GM21447 (cell line): ENCODE measurements at regions not wholly inside any gene's neighbourhood (a gene's known extent, or its start where the extent isn't known, plus 50 kb on each side); places are given as distances from the start of the nearest gene placed in this dataset.
A peak's percentile ranks its signal among the peaks of the same experiment; 100 is the strongest.
"Not testable (repeated sequence)": the region's sequence is repeated elsewhere in the genome, so short reads cannot be mapped to it uniquely, and the experiment has no call there.

Source experiments
- ATAC-seq: cut with Tn5 transposase; IDR thresholded peaks from one replicate; pipeline ENCODE4 v1.9.1; 2021; ENCODE audit not compliant: unreplicated experiment

- ATAC-seq, result no peak
Measured at GRCh38 chr17:20896153-20896649, 146.6 kb downstream of the USP22 start.

GRCh38 chr17:20898726-20899125 is 144.1 kb downstream of the USP22 start:
- not testable (repeated sequence) for ATAC-seq

- ATAC-seq, result not testable (repeated sequence)
Measured at GRCh38 chr17:20902496-20902895, 140.3 kb downstream of the USP22 start.

- not testable (repeated sequence) for ATAC-seq
Measured at GRCh38 chr17:20903549-20903948, 139.3 kb downstream of the USP22 start.

- peak; percentile 92 for ATAC-seq
Measured at GRCh38 chr17:20908313-20909267, 134.2 kb downstream of the USP22 start.

GRCh38 chr17:20914658-20915057 is 128.2 kb downstream of the USP22 start:
- no peak for ATAC-seq

GRCh38 chr17:20916383-20916782 is 126.4 kb downstream of the USP22 start:
- no peak for ATAC-seq

GRCh38 chr17:20917610-20918306 is 125.1 kb downstream of the USP22 start:
- ATAC-seq, result not testable (repeated sequence)

GRCh38 chr17:20920095-20920814 is 122.6 kb downstream of the USP22 start:
- no peak for ATAC-seq

GRCh38 chr17:20920815-20921199 is 122.0 kb downstream of the USP22 start:
- no peak for ATAC-seq

GRCh38 chr17:20922128-20922670 is 120.6 kb downstream of the USP22 start:
- no peak for ATAC-seq

- ATAC-seq, result no peak
Measured at GRCh38 chr17:20924306-20924705, 118.5 kb downstream of the USP22 start.

GRCh38 chr17:20925091-20925490 is 117.7 kb downstream of the USP22 start:
- ATAC-seq, result no peak

- ATAC-seq, result no peak
Measured at GRCh38 chr17:20925954-20926353, 116.9 kb downstream of the USP22 start.

GRCh38 chr17:20926532-20926931 is 116.3 kb downstream of the USP22 start:
- ATAC-seq, result no peak

- ATAC-seq, result no peak
Measured at GRCh38 chr17:20927308-20927977, 115.4 kb downstream of the USP22 start.

GRCh38 chr17:20929334-20929733 is 113.5 kb downstream of the USP22 start:
- no peak for ATAC-seq

- no peak for ATAC-seq
Measured at GRCh38 chr17:20930081-20930760, 112.6 kb downstream of the USP22 start.

- ATAC-seq, result not testable (repeated sequence)
Measured at GRCh38 chr17:20933040-20933439, 109.8 kb downstream of the USP22 start.

GRCh38 chr17:20934288-20934687 is 108.5 kb downstream of the USP22 start:
- no peak for ATAC-seq
